ENCODE measurements at regions not wholly inside any gene's neighbourhood (a gene's known extent, or its start where the extent isn't known, plus 50 kb on each side); places are given as distances from the start of the nearest gene placed in this dataset.

- no peaks in the 10 kb centered on the region for H3K27me3 ChIP-seq (replicated peaks; ENCODE audit: control insufficient read depth, insufficient read depth, low read length)
- no peaks in the 10 kb centered on the region for H3K4me1 Mint-ChIP-seq (ENCODE audit: low read depth, unreplicated experiment)
- no TSS peak for BruUV-seq (replicated peaks)
- no peak overlapping the region for H3K4me3 ChIP-seq (ENCODE audit: low read depth, low read length)
- ChIA-PET CTCF (no interaction called here), POLR2A (no interaction called here)
- H3K9me3 Mint-ChIP-seq (ENCODE audit: unreplicated experiment): no peaks in the 10 kb centered on the region
- no peaks in the 10 kb centered on the region for H3K9me3 ChIP-seq
- H3K36me3 Mint-ChIP-seq (ENCODE audit: insufficient read depth, unreplicated experiment): no peaks in the 10 kb centered on the region
- intact Hi-C loops (cut with micrococcal nuclease; ENCODE audit: unreplicated experiment): no loop called here
- H3K27me3 Mint-ChIP-seq (ENCODE audit: insufficient read depth, unreplicated experiment): no peaks in the 10 kb centered on the region
- TF ChIP-seq CTCF (IDR thresholded peaks at IDR 0.05; ENCODE audit: insufficient read depth in 1 of 2, low read depth in 1 of 2, low read length in 1 of 2, severe bottlenecking in 1 of 2, unreplicated experiment in 1 of 2): no peak
- no peak overlapping the region for H3K4me3 Mint-ChIP-seq (ENCODE audit: unreplicated experiment)
- H3K27ac Mint-ChIP-seq (ENCODE audit: unreplicated experiment): no peak overlapping the region
- H3K4me1 ChIP-seq: no peaks in the 10 kb centered on the region
- peaks cover 1% of the 10 kb centered on the region; the same call in 1 of the 2 replicates for H3K36me3 ChIP-seq (ENCODE audit: control insufficient read depth, insufficient read depth, low read length)
- no peak for DNase-seq
Observed at GRCh38 chr1:173415905-173416450, 61.2 kb upstream of the PRDX6 start.

GRCh38 chr1:173417563-173417962 is 59.6 kb upstream of the PRDX6 start:
- intact Hi-C loops (cut with micrococcal nuclease; ENCODE audit: unreplicated experiment): no loop called here
- no peak overlapping the region for H3K27ac Mint-ChIP-seq (ENCODE audit: unreplicated experiment)
- H3K36me3 Mint-ChIP-seq (ENCODE audit: insufficient read depth, unreplicated experiment): no peaks in the 10 kb centered on the region
- BruUV-seq (replicated peaks): no TSS peak
- CTCF ChIA-PET: no interaction called here
- peaks cover 1% of the 10 kb centered on the region; the same call in 1 of the 2 replicates for H3K36me3 ChIP-seq (ENCODE audit: control insufficient read depth, insufficient read depth, low read length)
- H3K27me3 Mint-ChIP-seq (ENCODE audit: insufficient read depth, unreplicated experiment): no peaks in the 10 kb centered on the region
- TF ChIP-seq CTCF (IDR thresholded peaks at IDR 0.05; ENCODE audit: insufficient read depth in 1 of 2, low read depth in 1 of 2, low read length in 1 of 2, severe bottlenecking in 1 of 2, unreplicated experiment in 1 of 2): no peak
- H3K27me3 ChIP-seq (replicated peaks; ENCODE audit: control insufficient read depth, insufficient read depth, low read length): no peaks in the 10 kb centered on the region
- no peaks in the 10 kb centered on the region for H3K4me1 ChIP-seq
- H3K4me3 Mint-ChIP-seq (ENCODE audit: unreplicated experiment): no peak overlapping the region
- no peaks in the 10 kb centered on the region for H3K9me3 Mint-ChIP-seq (ENCODE audit: unreplicated experiment)
- DNase-seq: no peak
- POLR2A ChIA-PET: no interaction called here
- H3K4me3 ChIP-seq (ENCODE audit: low read depth, low read length): no peak overlapping the region
- peaks cover 8% of the 10 kb centered on the region for H3K4me1 Mint-ChIP-seq (ENCODE audit: low read depth, unreplicated experiment)
- no peaks in the 10 kb centered on the region for H3K9me3 ChIP-seq

- H3K27me3 ChIP-seq (replicated peaks; ENCODE audit: control insufficient read depth, insufficient read depth, low read length): no peaks in the 10 kb centered on the region
- H3K27ac Mint-ChIP-seq (ENCODE audit: unreplicated experiment): no peak overlapping the region
- CTCF ChIA-PET: no interaction called here
- intact Hi-C loops (cut with micrococcal nuclease; ENCODE audit: unreplicated experiment): no loop called here
- DNase-seq: no peak
- H3K4me1 Mint-ChIP-seq (ENCODE audit: low read depth, unreplicated experiment): peaks cover 8% of the 10 kb centered on the region
- no peaks in the 10 kb centered on the region for H3K9me3 ChIP-seq
- no peaks in the 10 kb centered on the region for H3K36me3 Mint-ChIP-seq (ENCODE audit: insufficient read depth, unreplicated experiment)
- no TSS peak for BruUV-seq (replicated peaks)
- POLR2A ChIA-PET: no interaction called here
- no peak overlapping the region for H3K4me3 ChIP-seq (ENCODE audit: low read depth, low read length)
- H3K27me3 Mint-ChIP-seq (ENCODE audit: insufficient read depth, unreplicated experiment): no peaks in the 10 kb centered on the region
- peaks cover 3% of the 10 kb centered on the region for H3K4me1 ChIP-seq
- H3K4me3 Mint-ChIP-seq (ENCODE audit: unreplicated experiment): no peak overlapping the region
- H3K9me3 Mint-ChIP-seq (ENCODE audit: unreplicated experiment): no peaks in the 10 kb centered on the region
- no peak for TF ChIP-seq CTCF (IDR thresholded peaks at IDR 0.05; ENCODE audit: insufficient read depth in 1 of 2, low read depth in 1 of 2, low read length in 1 of 2, severe bottlenecking in 1 of 2, unreplicated experiment in 1 of 2)
- H3K36me3 ChIP-seq (ENCODE audit: control insufficient read depth, insufficient read depth, low read length): peaks cover 1% of the 10 kb centered on the region; the same call in 1 of the 2 replicates
Observed at GRCh38 chr1:173418107-173418985, 58.8 kb upstream of the PRDX6 start.
